Colonic mucosa (tissue), 4 donors: ENCODE measurements at regions not wholly inside any gene's neighbourhood (a gene's known extent, or its start where the extent isn't known, plus 50 kb on each side); places are given as distances from the start of the nearest gene placed in this dataset.

Source experiments
- DNase-seq: peaks from one replicate; pipeline ENCODE4 v3.0.0-alpha.2; 2020
- H3K27ac ChIP-seq: fragments of 200-600 bp; one replicate; pipeline ENCODE4 v1.8.0; 2021
- H3K27me3 ChIP-seq: fragments of 200-600 bp; one replicate; pipeline ENCODE4 v1.8.0; 2021
- H3K36me3 ChIP-seq: fragments of 200-600 bp; one replicate; pipeline ENCODE4 v1.8.0; 2021
- H3K4me1 ChIP-seq: fragments of 200-600 bp; one replicate; pipeline ENCODE4 v1.8.0; 2021; ENCODE audit warnings: mild to moderate bottlenecking
- H3K4me3 ChIP-seq: fragments of 200-600 bp; one replicate; pipeline ENCODE4 v1.8.0; 2021
- H3K9ac ChIP-seq, 2 donors: one replicate each; pipeline ENCODE4 v1.7.0; 2013; ENCODE audit warnings: control low read depth in 2 of 2, low read depth in 2 of 2, low read length in 2 of 2
- H3K9me3 ChIP-seq: fragments of 200-600 bp; one replicate; pipeline ENCODE4 v1.8.0; 2021
- intact Hi-C: fragments of 100-400 bp; cut with DNase I; formaldehyde crosslinking; loops from one replicate; pipeline ENCODE4 v1.14.1; 2022
- TF ChIP-seq, protein P1 (sequence below): fragments of 200-600 bp; IDR thresholded peaks from one replicate; pipeline ENCODE4 v1.8.0; 2022; ENCODE audit warnings: antibody characterized with exemption, mild to moderate bottlenecking
- donor health status: healthy.
- donor health status: DM: no; HTN: no; CAD: no.
- donor health status: DM: no; HTN: no; CAD: no.

DNA sequence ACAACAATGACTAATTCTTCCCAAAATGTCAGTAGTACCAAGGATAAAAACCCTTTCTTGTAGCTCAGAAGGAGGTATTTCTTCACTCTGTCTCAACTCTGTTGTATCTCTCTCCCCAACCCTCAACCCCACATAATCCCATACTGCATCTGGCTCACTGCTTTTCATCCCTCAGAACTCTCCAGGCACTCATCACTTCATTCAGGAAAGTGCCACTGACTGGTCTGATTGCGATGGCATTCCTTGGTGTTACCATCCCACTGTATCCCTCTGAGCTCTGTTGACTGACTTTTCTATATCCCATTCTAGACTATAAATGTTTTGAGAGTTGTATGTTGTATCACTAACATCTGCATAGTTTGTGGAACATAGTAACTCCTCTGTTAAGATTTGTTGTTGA lies 483.5 kb upstream of the ADGRL2 start:
- DNase-seq: no peak
- intact Hi-C loops: no loop called here
- H3K4me3 ChIP-seq: no peak overlapping the region
- H3K9ac ChIP-seq: no peak overlapping the region
- H3K27ac ChIP-seq: no peak overlapping the region
- H3K4me1 ChIP-seq: no peaks in the 10 kb centered on the region
- TF ChIP-seq, protein P1, sequence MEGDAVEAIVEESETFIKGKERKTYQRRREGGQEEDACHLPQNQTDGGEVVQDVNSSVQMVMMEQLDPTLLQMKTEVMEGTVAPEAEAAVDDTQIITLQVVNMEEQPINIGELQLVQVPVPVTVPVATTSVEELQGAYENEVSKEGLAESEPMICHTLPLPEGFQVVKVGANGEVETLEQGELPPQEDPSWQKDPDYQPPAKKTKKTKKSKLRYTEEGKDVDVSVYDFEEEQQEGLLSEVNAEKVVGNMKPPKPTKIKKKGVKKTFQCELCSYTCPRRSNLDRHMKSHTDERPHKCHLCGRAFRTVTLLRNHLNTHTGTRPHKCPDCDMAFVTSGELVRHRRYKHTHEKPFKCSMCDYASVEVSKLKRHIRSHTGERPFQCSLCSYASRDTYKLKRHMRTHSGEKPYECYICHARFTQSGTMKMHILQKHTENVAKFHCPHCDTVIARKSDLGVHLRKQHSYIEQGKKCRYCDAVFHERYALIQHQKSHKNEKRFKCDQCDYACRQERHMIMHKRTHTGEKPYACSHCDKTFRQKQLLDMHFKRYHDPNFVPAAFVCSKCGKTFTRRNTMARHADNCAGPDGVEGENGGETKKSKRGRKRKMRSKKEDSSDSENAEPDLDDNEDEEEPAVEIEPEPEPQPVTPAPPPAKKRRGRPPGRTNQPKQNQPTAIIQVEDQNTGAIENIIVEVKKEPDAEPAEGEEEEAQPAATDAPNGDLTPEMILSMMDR: no peak
- H3K36me3 ChIP-seq: no peaks in the 10 kb centered on the region
- H3K9me3 ChIP-seq: no peaks in the 10 kb centered on the region
- H3K27me3 ChIP-seq: no peaks in the 10 kb centered on the region

DNA sequence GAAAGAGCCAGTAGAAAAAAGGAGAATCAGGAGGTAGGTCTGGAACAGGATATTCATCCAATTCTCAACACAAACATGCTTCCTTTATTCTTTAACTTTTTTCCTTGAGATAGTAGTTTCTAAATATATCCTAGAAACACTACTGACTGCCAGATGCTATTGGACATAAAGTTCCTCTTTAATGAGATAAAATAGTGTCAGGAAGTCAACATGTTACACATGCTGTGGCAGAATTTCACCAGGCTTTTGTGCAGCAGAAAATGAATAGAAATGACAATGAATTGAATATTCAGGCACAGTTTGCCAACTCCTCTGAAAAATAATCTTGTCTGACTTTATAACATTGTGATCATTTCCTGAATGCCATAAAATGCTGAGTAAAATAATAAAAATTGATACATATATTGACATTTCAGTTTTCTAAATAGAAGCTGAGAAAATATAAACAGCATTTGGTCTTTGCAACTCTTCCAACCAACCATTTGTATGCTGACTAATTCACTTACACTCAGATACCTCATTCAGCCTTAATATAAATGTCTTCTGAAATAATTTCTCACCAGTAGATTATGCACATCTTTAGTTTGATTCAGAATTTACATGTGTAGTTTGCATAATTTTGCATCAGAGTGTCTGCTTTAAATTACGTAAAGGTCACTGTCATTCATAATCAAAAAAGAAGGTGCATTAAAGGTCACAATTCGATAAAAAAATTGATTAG lies 486.1 kb upstream of the ADGRL2 start:
- H3K9ac ChIP-seq: no peak overlapping the region
- H3K4me1 ChIP-seq: no peaks in the 10 kb centered on the region
- H3K4me3 ChIP-seq: no peak overlapping the region
- TF ChIP-seq, protein P1: no peak
- no peak for DNase-seq
- H3K9me3 ChIP-seq: no peaks in the 10 kb centered on the region
- H3K27ac ChIP-seq: no peak overlapping the region
- intact Hi-C loops: no loop called here
- no peaks in the 10 kb centered on the region for H3K36me3 ChIP-seq
- no peaks in the 10 kb centered on the region for H3K27me3 ChIP-seq

DNA sequence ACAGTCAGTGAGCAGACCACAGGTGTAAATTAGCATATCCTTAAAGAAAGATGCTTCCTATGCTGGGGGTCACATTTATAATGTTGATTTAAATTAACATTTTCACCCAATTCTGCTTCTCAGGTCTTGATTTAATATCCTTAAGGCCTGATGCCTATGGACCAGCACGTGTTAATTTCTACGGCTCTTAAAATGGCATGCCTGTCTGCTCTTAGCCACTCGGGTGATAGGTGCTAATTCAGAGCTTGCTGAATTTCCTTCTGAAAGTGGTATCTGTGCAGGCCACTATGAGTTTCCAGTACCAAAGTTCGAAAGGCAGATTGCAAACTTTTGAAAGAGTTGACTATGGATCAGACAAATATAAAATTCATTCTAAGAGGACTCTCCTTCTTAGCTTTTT lies 487.4 kb upstream of the ADGRL2 start:
- TF ChIP-seq, protein P1: no peak
- DNase-seq: no peak
- no peak overlapping the region for H3K4me3 ChIP-seq
- no peak overlapping the region for H3K9ac ChIP-seq
- H3K9me3 ChIP-seq: no peaks in the 10 kb centered on the region
- intact Hi-C loops: no loop called here
- H3K36me3 ChIP-seq: no peaks in the 10 kb centered on the region
- H3K4me1 ChIP-seq: no peaks in the 10 kb centered on the region
- no peak overlapping the region for H3K27ac ChIP-seq
- H3K27me3 ChIP-seq: no peaks in the 10 kb centered on the region

DNA sequence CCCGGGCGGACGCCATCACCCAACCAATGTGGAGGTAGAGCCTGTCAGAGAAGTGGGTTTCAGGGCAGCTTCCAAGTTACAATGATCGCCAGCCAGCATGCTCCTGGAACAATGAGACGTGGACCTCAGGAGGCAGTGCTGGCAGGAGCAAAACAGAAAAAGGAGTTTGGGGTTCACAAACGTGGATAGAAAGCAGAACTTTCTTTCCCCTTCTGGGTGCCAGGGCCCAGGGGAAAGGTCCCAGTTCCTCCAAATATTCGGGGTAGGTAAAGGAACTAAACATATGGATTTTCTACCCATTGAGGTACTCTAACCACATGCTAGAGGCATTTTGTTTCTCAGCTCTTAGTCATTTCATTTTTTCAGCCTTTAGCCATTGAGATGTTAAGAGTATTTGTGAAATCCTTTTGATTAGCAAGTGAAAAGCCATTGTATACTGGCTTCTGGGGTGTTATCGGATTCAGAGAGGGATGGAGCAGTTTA lies 488.4 kb upstream of the ADGRL2 start:
- Histone ChIP-seq H3K9ac (no peak overlapping the region), H3K27ac (no peak overlapping the region)
- DNase-seq: no peak

DNA sequence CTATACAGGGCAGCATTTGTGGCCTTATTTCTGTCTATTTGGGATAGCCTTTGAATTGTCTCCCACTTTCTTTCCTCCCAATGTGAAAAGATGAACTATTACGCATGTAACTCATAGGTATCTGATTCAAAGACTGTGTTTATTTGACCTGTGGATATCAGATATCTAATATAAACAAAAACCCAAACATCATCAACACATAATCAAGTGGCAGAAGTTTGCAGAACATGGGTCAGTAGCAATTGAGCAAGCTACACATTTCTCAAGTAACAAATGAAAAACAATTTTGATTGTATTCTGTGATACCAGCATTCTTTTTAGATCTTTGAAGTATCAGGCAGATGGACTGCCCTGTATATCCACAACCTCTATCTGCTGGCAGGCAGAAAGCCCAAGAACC lies 490.5 kb upstream of the ADGRL2 start:
- TF ChIP-seq, protein P1: no peak
- Histone ChIP-seq H3K27ac (no peak overlapping the region), H3K27me3 (no peaks in the 10 kb centered on the region), H3K36me3 (no peaks in the 10 kb centered on the region), H3K4me1 (no peaks in the 10 kb centered on the region), H3K9me3 (no peaks in the 10 kb centered on the region), H3K9ac (no peak overlapping the region), H3K4me3 (no peak overlapping the region)
- no peak for DNase-seq
- intact Hi-C loops: no loop called here

More for the DNA sequence above, 488.4 kb upstream of the ADGRL2 start:
- Histone ChIP-seq H3K9me3 (no peaks in the 10 kb centered on the region), H3K4me3 (no peak overlapping the region), H3K4me1 (no peaks in the 10 kb centered on the region), H3K27me3 (no peaks in the 10 kb centered on the region), H3K36me3 (no peaks in the 10 kb centered on the region)
- intact Hi-C loops: no loop called here
- TF ChIP-seq, protein P1: no peak
